Spinal cord (tissue), 9 donors: ENCODE measurements at regions not wholly inside any gene's neighbourhood (a gene's known extent, or its start where the extent isn't known, plus 50 kb on each side); places are given as distances from the start of the nearest gene placed in this dataset.
A peak's percentile ranks its signal among the peaks of the same experiment; 100 is the strongest.

ENCODE experiments used
- DNase-seq, 6 donors: peaks; one replicate each; pipeline versions ENCODE4 v3.0.0 to v3.0.0-alpha.2; 2013 to 2015; ENCODE audit warnings: low spot score in 6 of 6, low read depth in 4 of 6
- H3K27ac ChIP-seq: one replicate; pipeline ENCODE4 v1.5.1; 2013; ENCODE audit warnings: low read depth, low read length, control low read depth
- H3K27me3 ChIP-seq: one replicate; pipeline ENCODE4 v1.6.1; 2013; ENCODE audit warnings: low read length; ENCODE audit not compliant: control insufficient read depth, insufficient read depth
- H3K36me3 ChIP-seq: one replicate; pipeline ENCODE4 v1.6.1; 2013; ENCODE audit warnings: low read length; ENCODE audit not compliant: control insufficient read depth, insufficient read depth
- H3K4me1 ChIP-seq: one replicate; pipeline ENCODE4 v1.6.1; 2013; ENCODE audit warnings: low read length; ENCODE audit not compliant: control insufficient read depth, insufficient read depth
- H3K4me3 ChIP-seq: one replicate; pipeline ENCODE4 v1.5.1; 2013; ENCODE audit warnings: low read depth, low read length, control low read depth
- H3K9me3 ChIP-seq: one replicate; pipeline ENCODE4 v1.6.1; 2013; ENCODE audit warnings: low read length; ENCODE audit not compliant: control insufficient read depth, insufficient read depth
- WGBS: methylation state at CpG from one replicate; pipeline ENCODE4 v1.1.5; 2013; ENCODE audit warnings: missing lambda C conversion rate; ENCODE audit not compliant: insufficient coverage; 5-methylcytosine and 5-hydroxymethylcytosine counted together
- donor health status: healthy.

DNA sequence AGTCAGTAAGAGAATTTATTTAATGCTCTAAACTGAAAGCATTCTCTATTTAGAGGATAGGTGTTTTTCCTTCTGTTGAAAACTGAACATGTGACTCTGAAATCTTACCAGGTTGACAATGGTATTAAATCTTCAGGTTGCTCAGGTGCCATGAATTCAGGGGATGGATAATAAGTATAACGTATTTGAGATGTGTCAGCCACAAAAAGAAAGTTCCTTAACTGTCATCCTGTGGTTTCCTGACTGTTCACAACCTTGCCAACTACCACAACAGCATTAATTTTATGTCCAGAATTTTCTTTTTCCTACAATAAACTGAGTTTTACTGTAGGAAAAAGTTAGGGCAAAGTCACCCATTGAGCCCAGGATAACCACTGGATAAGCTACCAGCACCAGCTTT, 243.3 kb upstream of the PSMD7 start:
- Histone ChIP-seq H3K27ac (no peak overlapping the region), H3K4me3 (no peak overlapping the region), H3K4me1 (peaks cover 4% of the 10 kb centered on the region), H3K36me3 (no peaks in the 10 kb centered on the region), H3K9me3 (peaks cover 2% of the 10 kb centered on the region), H3K27me3 (no peaks in the 10 kb centered on the region)
- no CpG with 5 or more reads among the region's 1 CpG for WGBS
- DNase-seq = no peak

DNA sequence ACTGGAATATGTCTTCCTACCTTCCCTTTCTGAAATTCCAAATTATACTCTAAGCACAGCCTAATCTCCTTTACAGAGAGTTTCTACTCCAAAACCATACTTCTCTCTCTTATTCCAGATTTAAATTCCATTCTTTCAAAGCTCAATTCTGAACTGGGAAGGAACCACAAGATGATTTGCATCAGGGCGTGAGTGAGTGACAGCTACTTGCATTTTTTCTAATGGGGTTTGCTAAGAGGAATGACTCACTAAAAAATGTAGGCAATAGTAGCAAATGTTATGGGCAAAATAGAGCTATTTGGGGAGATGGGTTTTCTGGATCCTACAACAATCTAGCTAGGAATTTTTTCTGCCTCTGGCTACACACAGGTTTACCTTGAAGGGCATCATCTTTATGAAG, 244.6 kb upstream of the PSMD7 start:
- Histone ChIP-seq H3K27me3 (no peaks in the 10 kb centered on the region), H3K36me3 (no peaks in the 10 kb centered on the region), H3K9me3 (peaks cover 2% of the 10 kb centered on the region), H3K27ac (no peak overlapping the region), H3K4me1 (peaks cover 4% of the 10 kb centered on the region), H3K4me3 (no peak overlapping the region)
- WGBS = no CpG with 5 or more reads among the region's 1 CpG
- no peak for DNase-seq

DNA sequence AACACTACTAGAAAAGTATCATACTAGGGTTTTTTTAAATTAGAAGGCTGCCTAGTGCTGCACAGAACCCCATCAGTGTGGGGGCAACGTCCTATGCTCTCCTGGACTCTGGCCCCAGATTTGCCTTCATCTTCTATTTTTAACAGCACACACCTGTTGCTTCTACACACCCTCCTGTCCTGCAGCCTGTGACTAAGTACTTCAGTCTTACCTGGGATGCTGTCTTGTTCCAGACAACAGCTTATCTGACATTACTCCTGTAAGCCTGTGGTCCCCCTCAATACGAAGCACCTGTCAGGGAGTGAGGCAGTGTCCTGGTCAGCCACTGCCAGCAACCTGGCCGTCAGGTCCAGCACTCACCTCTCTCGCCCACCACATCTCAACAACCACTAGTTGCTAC, 247.6 kb upstream of the PSMD7 start:
- H3K27ac ChIP-seq = no peak overlapping the region
- H3K4me3 ChIP-seq = no peak overlapping the region
- no peaks in the 10 kb centered on the region for H3K9me3 ChIP-seq
- DNase-seq = no peak
- no peaks in the 10 kb centered on the region for H3K36me3 ChIP-seq
- peaks cover 4% of the 10 kb centered on the region for H3K4me1 ChIP-seq
- no peaks in the 10 kb centered on the region for H3K27me3 ChIP-seq
- WGBS = 95% methylated on average over 3 of the region's 4 CpGs

DNA sequence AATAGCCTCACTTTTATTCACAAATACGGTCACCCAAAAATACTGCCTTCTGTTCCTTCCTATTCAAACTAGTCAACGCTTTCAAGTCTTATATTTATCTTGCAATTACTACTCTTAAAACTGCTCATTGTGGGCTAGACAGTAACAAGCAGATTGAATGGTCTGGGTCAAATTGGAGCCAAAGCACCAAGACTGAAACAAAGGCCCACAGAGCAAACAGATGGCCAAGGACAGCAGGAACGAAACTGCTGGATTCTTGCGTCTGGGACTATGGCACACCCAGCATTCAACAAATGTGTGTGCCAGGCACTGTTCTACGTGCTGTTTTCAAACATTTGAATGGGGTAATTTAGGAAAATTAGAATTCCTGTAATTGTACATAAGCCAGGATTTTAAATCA, 250.1 kb upstream of the PSMD7 start:
- Histone ChIP-seq H3K27ac (no peak overlapping the region), H3K4me1 (no peaks in the 10 kb centered on the region), H3K27me3 (no peaks in the 10 kb centered on the region), H3K36me3 (no peaks in the 10 kb centered on the region), H3K9me3 (no peaks in the 10 kb centered on the region), H3K4me3 (no peak overlapping the region)
- DNase-seq = peak in 1 of 6 donors; percentile 30
- WGBS = 20% methylated on average over 1 of the region's 5 CpGs

DNA sequence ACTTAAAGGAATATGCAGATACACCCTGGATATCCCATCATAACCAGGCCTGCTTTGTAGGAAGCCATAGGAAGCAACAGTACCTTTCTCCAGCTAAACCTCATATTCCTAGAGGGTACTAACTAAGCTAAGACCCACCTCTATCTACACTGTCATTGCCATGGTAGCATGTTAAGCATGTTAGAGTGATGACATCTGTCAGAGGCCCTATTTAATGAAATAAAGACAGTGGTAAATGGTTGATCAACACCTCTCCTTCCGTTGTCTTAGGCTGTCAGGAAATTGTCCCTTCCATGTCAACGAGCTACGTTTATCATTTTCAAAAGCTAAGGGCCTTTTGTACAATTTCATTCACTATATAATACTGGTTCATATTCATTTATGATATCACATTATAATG, 251.1 kb upstream of the PSMD7 start:
- WGBS = no CpG with 5 or more reads among the region's 3 CpGs
- H3K9me3 ChIP-seq = no peaks in the 10 kb centered on the region
- no peaks in the 10 kb centered on the region for H3K4me1 ChIP-seq
- H3K27ac ChIP-seq = no peak overlapping the region
- H3K4me3 ChIP-seq = no peak overlapping the region
- no peaks in the 10 kb centered on the region for H3K36me3 ChIP-seq
- DNase-seq = no peak
- no peaks in the 10 kb centered on the region for H3K27me3 ChIP-seq

DNA sequence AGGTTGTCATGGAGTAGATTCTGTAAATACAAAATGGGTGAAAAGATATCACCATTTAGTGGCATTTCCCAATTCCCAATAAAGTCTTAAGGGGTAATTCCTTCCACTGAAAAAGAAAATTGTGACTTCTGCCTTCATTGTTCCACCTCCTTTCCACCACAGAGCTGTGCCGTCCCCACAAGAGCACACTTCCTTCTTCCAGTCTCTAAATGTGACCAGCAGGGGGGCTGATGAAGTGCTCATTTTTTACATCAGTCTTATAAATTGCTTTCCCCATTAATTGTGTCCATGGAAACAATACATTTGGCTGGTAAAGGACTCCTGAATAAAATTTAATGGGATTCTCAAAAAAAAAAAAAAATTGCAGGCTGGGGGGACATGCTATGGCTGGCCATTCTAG, 260.8 kb upstream of the PSMD7 start:
- 29% methylated on average over 1 of the region's 1 CpG for WGBS
- H3K27ac ChIP-seq = no peak overlapping the region
- no peaks in the 10 kb centered on the region for H3K4me1 ChIP-seq
- peaks cover 13% of the 10 kb centered on the region for H3K27me3 ChIP-seq
- H3K9me3 ChIP-seq = no peaks in the 10 kb centered on the region
- DNase-seq = peak in 2 of 6 donors; percentile 14 to 68
- H3K4me3 ChIP-seq = no peak overlapping the region
- no peaks in the 10 kb centered on the region for H3K36me3 ChIP-seq

DNA sequence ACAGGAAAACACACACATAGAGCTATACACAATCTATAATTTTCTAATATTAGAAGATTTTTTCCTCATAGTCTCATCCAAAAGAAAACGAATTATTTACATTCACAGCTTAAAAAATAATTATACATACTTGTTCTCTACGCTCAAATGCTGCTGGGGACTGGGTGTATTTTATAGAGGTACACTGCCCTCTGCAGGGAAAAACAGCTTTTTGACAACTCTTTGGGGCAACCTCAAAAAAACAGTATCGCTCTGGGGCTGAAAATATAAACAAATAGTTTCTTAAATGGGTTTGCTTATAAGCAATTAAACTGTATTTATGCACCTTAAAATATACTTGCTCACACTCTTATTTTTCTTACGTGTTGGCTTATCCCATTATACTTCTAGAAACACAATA, 261.8 kb upstream of the PSMD7 start:
- DNase-seq = peak in 4 of 6 donors; percentile 36 to 91 (median 62)
- Histone ChIP-seq H3K27me3 (peaks cover 10% of the 10 kb centered on the region), H3K4me3 (no peak overlapping the region), H3K4me1 (peaks cover 4% of the 10 kb centered on the region), H3K36me3 (no peaks in the 10 kb centered on the region), H3K27ac (no peak overlapping the region), H3K9me3 (no peaks in the 10 kb centered on the region)
- 29% methylated on average over 1 of the region's 4 CpGs for WGBS

DNA sequence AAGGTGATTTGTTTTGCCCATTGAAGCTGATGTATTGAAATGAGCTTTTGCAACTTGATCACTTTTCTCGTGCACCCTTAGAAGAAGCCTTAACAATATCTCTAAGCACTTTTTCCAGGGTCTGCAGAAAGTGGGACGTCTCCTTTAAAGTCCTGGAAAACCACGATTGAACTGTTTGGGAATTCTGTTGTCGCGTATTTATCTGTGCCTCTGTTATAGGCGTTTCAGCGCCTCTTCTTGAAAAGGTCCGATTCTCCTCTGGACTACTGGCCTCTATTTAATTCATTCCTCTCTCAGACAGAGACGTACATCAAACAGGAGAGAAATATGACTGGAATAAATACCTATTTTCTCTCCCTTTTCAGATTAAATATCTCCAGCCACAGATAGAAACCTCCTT, 262.4 kb upstream of the PSMD7 start:
- Histone ChIP-seq H3K27ac (no peak overlapping the region), H3K36me3 (no peaks in the 10 kb centered on the region), H3K27me3 (peaks cover 10% of the 10 kb centered on the region), H3K4me3 (no peak overlapping the region), H3K4me1 (peaks cover 5% of the 10 kb centered on the region), H3K9me3 (no peaks in the 10 kb centered on the region)
- peak in 2 of 6 donors; percentile 6 to 51 for DNase-seq
- 8% methylated on average over 2 of the region's 9 CpGs for WGBS

DNA sequence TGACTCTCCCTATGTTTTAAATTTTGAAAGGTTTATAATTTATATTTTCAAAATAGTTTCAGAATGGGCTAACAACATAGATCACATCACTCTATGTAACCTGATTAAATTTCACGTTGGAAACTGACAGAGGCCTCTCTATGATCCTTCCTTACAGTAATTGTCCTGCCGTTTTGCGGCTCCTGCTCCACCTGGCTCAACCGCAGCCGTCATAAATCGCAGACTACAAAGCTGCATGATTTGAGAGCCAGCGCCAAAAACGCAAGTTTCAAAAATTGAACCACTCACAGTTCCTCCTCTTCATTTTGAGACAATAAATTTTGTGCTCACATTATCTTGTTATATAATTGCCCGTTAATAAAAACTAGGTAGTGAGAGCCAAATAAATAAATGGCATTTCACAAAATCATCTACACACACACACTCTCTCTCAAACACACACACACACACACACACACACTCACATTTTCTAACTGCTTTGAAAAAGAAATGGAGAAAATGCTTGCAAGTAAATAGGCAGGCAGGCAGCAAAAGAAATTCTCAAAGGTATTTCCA, 263.1 kb upstream of the PSMD7 start:
- 34% methylated on average over 6 of the region's 9 CpGs for WGBS
- Histone ChIP-seq H3K36me3 (no peaks in the 10 kb centered on the region), H3K27ac (no peak overlapping the region), H3K27me3 (peaks cover 10% of the 10 kb centered on the region), H3K4me1 (peaks cover 5% of the 10 kb centered on the region), H3K9me3 (no peaks in the 10 kb centered on the region), H3K4me3 (no peak overlapping the region)
- DNase-seq = peak in 2 of 6 donors; percentile 6 to 54

DNA sequence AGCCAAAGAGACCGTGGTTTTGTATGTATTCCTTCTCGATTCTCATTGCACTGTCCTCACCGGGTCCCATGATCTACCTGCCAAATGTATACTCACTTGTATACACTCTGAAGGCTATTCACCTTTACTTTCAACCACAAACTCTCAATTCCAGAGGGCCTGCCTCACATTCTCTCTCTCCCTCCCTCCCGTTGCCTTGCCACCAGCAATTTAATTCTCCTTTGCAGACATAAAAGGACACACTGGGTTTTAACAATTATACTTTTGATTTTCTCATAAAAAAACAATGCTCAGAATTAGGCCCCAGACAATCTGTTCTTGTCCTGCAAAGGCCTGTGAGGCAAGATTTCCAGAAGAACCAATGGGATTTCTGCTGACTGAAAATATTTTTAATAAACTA, 265.1 kb upstream of the PSMD7 start:
- 76% methylated on average over 4 of the region's 4 CpGs for WGBS
- peaks cover 11% of the 10 kb centered on the region for H3K27me3 ChIP-seq
- peak in 1 of 6 donors; percentile 21 for DNase-seq
- H3K36me3 ChIP-seq = no peaks in the 10 kb centered on the region
- no peak overlapping the region for H3K27ac ChIP-seq
- peaks cover 5% of the 10 kb centered on the region for H3K4me1 ChIP-seq
- H3K4me3 ChIP-seq = no peak overlapping the region
- no peaks in the 10 kb centered on the region for H3K9me3 ChIP-seq
